DND-41 (cell line): ENCODE measurements at regions not wholly inside any gene's neighbourhood (a gene's known extent, or its start where the extent isn't known, plus 50 kb on each side); places are given as distances from the start of the nearest gene placed in this dataset.

Source experiments
- ATAC-seq: fragments of 200-7000 bp; cut with Tn5 transposase; 3 replicates; pipeline ENCODE4 v1.9.1; 2021; ENCODE audit warnings: low read depth; ENCODE audit not compliant: insufficient read depth
- DNase-seq: peaks from one replicate; pipeline ENCODE4 v3.0.0-alpha.2; 2020
- H2AFZ ChIP-seq: 2 replicates; pipeline ENCODE4 v1.6.0; 2012; ENCODE audit warnings: low read depth, low read length
- H3K27ac ChIP-seq: 2 replicates; pipeline ENCODE4 v1.5.1; 2012; ENCODE audit warnings: low read length, inconsistent platforms
- H3K27me3 ChIP-seq: fragments of 200-600 bp; sonication (generic); 2 replicates; pipeline ENCODE4 v1.6.0; 2012; ENCODE audit warnings: low read length, mild to moderate bottlenecking, inconsistent platforms; ENCODE audit not compliant: insufficient read depth, poor library complexity
- H3K36me3 ChIP-seq: 2 replicates; pipeline ENCODE4 v1.5.1; 2012; ENCODE audit warnings: low read length, inconsistent platforms; ENCODE audit not compliant: insufficient read depth
- H3K4me1 ChIP-seq: 2 replicates; pipeline ENCODE4 v1.5.1; 2012; ENCODE audit warnings: mild to moderate bottlenecking, low read length; ENCODE audit not compliant: insufficient read depth
- H3K4me2 ChIP-seq: 2 replicates; pipeline ENCODE4 v1.6.0; 2012; ENCODE audit warnings: mild to moderate bottlenecking, moderate library complexity, low read length, inconsistent platforms; ENCODE audit not compliant: insufficient read depth
- H3K4me3 ChIP-seq, 2 experiments: fragments of 200-600 bp in 1 of 2; shearing (Covaris generic) in 1 of 2; 2 replicates each; pipeline ENCODE4 v1.5.1; 2012 to 2016; ENCODE audit warnings: inconsistent platforms in 2 of 2, low read length in 2 of 2, mild to moderate bottlenecking in 2 of 2, low read depth in 1 of 2, moderate library complexity in 1 of 2
- H3K79me2 ChIP-seq: 2 replicates; pipeline ENCODE4 v1.6.0; 2012; ENCODE audit warnings: low read length, inconsistent platforms; ENCODE audit not compliant: insufficient read depth
- H3K9ac ChIP-seq: 2 replicates; pipeline ENCODE4 v1.6.0; 2012; ENCODE audit warnings: low read depth, mild to moderate bottlenecking, inconsistent platforms, low read length, moderate library complexity
- H3K9me3 ChIP-seq: 2 replicates; pipeline ENCODE4 v1.5.1; 2012; ENCODE audit warnings: low read length, moderate library complexity, mild to moderate bottlenecking, inconsistent platforms; ENCODE audit not compliant: insufficient read depth, severe bottlenecking
- H4K20me1 ChIP-seq: 2 replicates; pipeline ENCODE4 v1.6.0; 2012; ENCODE audit warnings: low read length; ENCODE audit not compliant: insufficient read depth
- EZH2 ChIP-seq: IDR thresholded peaks from 3 replicates; pipeline ENCODE4 v1.6.1; 2012; ENCODE audit warnings: borderline replicate concordance, low read depth, mild to moderate bottlenecking, moderate library complexity, low read length, inconsistent platforms; ENCODE audit not compliant: severe bottlenecking
- TF ChIP-seq, protein P1 (sequence below): IDR thresholded peaks from 2 replicates; pipeline ENCODE4 v1.5.1; 2012; ENCODE audit warnings: borderline replicate concordance, low read length, moderate library complexity, mild to moderate bottlenecking; ENCODE audit not compliant: poor library complexity, severe bottlenecking; ENCODE audit errors: extremely low read depth

- ATAC-seq (no peak), DNase-seq (no peak)
- Histone ChIP-seq H3K79me2 (no peaks in the 10 kb centered on the region), H3K27ac (no peak overlapping the region), H4K20me1 (no peaks in the 10 kb centered on the region), H3K4me2 (no peak overlapping the region), H2AFZ (no peak overlapping the region), H3K4me3 (no peak overlapping the region), H3K9ac (no peak overlapping the region), H3K4me1 (no peaks in the 10 kb centered on the region), H3K27me3 (no peaks in the 10 kb centered on the region), H3K36me3 (no peaks in the 10 kb centered on the region), H3K9me3 (no peaks in the 10 kb centered on the region)
- TF ChIP-seq EZH2, result no peak
- TF ChIP-seq, protein P1, sequence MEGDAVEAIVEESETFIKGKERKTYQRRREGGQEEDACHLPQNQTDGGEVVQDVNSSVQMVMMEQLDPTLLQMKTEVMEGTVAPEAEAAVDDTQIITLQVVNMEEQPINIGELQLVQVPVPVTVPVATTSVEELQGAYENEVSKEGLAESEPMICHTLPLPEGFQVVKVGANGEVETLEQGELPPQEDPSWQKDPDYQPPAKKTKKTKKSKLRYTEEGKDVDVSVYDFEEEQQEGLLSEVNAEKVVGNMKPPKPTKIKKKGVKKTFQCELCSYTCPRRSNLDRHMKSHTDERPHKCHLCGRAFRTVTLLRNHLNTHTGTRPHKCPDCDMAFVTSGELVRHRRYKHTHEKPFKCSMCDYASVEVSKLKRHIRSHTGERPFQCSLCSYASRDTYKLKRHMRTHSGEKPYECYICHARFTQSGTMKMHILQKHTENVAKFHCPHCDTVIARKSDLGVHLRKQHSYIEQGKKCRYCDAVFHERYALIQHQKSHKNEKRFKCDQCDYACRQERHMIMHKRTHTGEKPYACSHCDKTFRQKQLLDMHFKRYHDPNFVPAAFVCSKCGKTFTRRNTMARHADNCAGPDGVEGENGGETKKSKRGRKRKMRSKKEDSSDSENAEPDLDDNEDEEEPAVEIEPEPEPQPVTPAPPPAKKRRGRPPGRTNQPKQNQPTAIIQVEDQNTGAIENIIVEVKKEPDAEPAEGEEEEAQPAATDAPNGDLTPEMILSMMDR, result no peak
Observed at GRCh38 chr2:147609301-147609700, 235.5 kb upstream of the ACVR2A start.

DNA sequence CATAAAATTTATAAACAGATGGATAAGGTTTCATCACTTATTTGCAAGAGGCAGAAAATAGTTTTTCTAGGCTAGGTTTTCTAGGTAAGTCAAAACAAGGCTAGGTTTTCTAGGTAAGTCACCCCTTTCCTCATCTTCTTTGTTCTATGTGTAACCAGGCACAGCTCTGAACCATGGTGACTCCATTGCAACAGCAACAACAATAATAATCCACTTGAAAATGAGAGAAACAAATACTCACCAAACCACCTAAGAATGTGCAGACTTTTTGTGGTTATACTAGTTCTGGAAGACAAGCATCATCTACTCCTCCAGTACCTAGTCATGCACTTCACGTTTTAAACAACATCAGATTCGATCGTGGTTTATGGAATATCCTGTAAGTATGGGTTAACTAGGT lies 237.4 kb upstream of the ACVR2A start:
- Histone ChIP-seq H2AFZ (no peak overlapping the region), H3K36me3 (no peaks in the 10 kb centered on the region), H3K79me2 (no peaks in the 10 kb centered on the region), H3K9ac (no peak overlapping the region), H4K20me1 (no peaks in the 10 kb centered on the region), H3K4me3 (no peak overlapping the region), H3K27me3 (no peaks in the 10 kb centered on the region), H3K9me3 (no peaks in the 10 kb centered on the region), H3K27ac (no peak overlapping the region), H3K4me2 (no peak overlapping the region), H3K4me1 (no peaks in the 10 kb centered on the region)
- ATAC-seq, result no peak
- TF ChIP-seq EZH2, result no peak
- TF ChIP-seq, protein P1, result no peak
- DNase-seq, result no peak

GRCh38 chr2:147603876-147604275 lies 241.0 kb upstream of the ACVR2A start:
- Histone ChIP-seq H3K9me3 (no peaks in the 10 kb centered on the region), H3K4me3 (no peak overlapping the region), H3K36me3 (no peaks in the 10 kb centered on the region), H3K27ac (no peak overlapping the region), H4K20me1 (no peaks in the 10 kb centered on the region), H2AFZ (no peak overlapping the region), H3K27me3 (no peaks in the 10 kb centered on the region), H3K4me1 (no peaks in the 10 kb centered on the region), H3K4me2 (no peak overlapping the region), H3K9ac (no peak overlapping the region), H3K79me2 (no peaks in the 10 kb centered on the region)
- ATAC-seq (no peak), DNase-seq (no peak)
- no peak for TF ChIP-seq EZH2
- TF ChIP-seq, protein P1, result no peak

DNA sequence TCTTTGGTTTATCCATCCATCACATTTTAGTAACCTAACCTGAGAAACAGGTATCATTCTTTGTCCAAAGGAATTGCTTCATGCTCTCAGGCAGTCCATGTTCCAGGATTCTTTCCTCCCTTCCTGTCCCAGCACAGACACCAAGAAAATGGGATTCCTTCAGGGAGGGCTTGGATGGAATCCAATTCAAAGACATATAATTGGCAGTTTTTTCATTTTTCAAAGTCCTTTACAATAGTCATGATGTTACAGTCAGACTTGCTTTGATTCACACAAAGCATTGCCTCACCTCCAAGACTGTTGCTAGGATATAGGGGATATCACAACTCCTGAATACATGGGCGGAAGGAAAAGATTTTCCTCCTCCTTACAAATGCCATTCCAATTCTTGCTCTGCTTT lies 241.4 kb upstream of the ACVR2A start:
- H3K4me3 ChIP-seq, result no peak overlapping the region
- no peaks in the 10 kb centered on the region for H3K79me2 ChIP-seq
- no peak for TF ChIP-seq EZH2
- TF ChIP-seq, protein P1, result no peak
- H2AFZ ChIP-seq, result no peak overlapping the region
- H3K36me3 ChIP-seq, result no peaks in the 10 kb centered on the region
- H3K27me3 ChIP-seq, result no peaks in the 10 kb centered on the region
- no peak for DNase-seq
- H3K27ac ChIP-seq, result no peak overlapping the region
- no peaks in the 10 kb centered on the region for H4K20me1 ChIP-seq
- no peaks in the 10 kb centered on the region for H3K9me3 ChIP-seq
- H3K4me1 ChIP-seq, result no peaks in the 10 kb centered on the region
- no peak overlapping the region for H3K4me2 ChIP-seq
- no peak for ATAC-seq
- H3K9ac ChIP-seq, result no peak overlapping the region
